Muscle layer of colon (tissue), 2 donors: ENCODE measurements at regions not wholly inside any gene's neighbourhood (a gene's known extent, or its start where the extent isn't known, plus 50 kb on each side); places are given as distances from the start of the nearest gene placed in this dataset.

Source experiments
- H3K27ac ChIP-seq: one replicate; pipeline ENCODE4 v1.7.0; 2013; ENCODE audit warnings: low read depth, mild to moderate bottlenecking, low read length, moderate library complexity
- H3K27me3 ChIP-seq, 2 donors: one replicate each; pipeline ENCODE4 v1.7.0; 2013; ENCODE audit warnings: low read length in 2 of 2, mild to moderate bottlenecking in 2 of 2; ENCODE audit not compliant: insufficient read depth in 2 of 2, control insufficient read depth in 1 of 2
- H3K36me3 ChIP-seq: one replicate; pipeline ENCODE4 v1.7.0; 2013; ENCODE audit warnings: mild to moderate bottlenecking, low read length; ENCODE audit not compliant: insufficient read depth
- H3K4me1 ChIP-seq: one replicate; pipeline ENCODE4 v1.7.0; 2013; ENCODE audit warnings: mild to moderate bottlenecking, low read length; ENCODE audit not compliant: insufficient read depth
- H3K4me3 ChIP-seq, 2 donors: one replicate each; pipeline ENCODE4 v1.7.0; 2013; ENCODE audit warnings: low read length in 2 of 2, low read depth in 1 of 2, mild to moderate bottlenecking in 1 of 2, moderate library complexity in 1 of 2
- H3K9ac ChIP-seq: one replicate; pipeline ENCODE4 v1.7.0; 2013; ENCODE audit warnings: low read length
- H3K9me3 ChIP-seq: one replicate; pipeline ENCODE4 v1.7.0; 2013; ENCODE audit warnings: mild to moderate bottlenecking, low read length
- donor health status: abdominal sarcoma.
- donor health status: Adenocarcinoma of cecum.

GRCh38 chr5:174617285-174617684, 107.1 kb upstream of the MSX2 start:
- Histone ChIP-seq H3K36me3 (no peaks in the 10 kb centered on the region), H3K9me3 (no peaks in the 10 kb centered on the region), H3K4me3 (no peak overlapping the region), H3K4me1 (no peaks in the 10 kb centered on the region), H3K27ac (no peak overlapping the region), H3K27me3 (peaks cover 0 to 4% of the 10 kb centered on the region in 2 donors), H3K9ac (no peak overlapping the region)

GRCh38 chr5:174617910-174618309, 106.5 kb upstream of the MSX2 start:
- no peak overlapping the region for H3K27ac ChIP-seq
- no peaks in the 10 kb centered on the region for H3K4me1 ChIP-seq
- no peaks in the 10 kb centered on the region for H3K36me3 ChIP-seq
- H3K9me3 ChIP-seq: no peaks in the 10 kb centered on the region
- peaks cover 0 to 4% of the 10 kb centered on the region in 2 donors for H3K27me3 ChIP-seq
- H3K4me3 ChIP-seq: no peak overlapping the region
- no peak overlapping the region for H3K9ac ChIP-seq

GRCh38 chr5:174618589-174618988, 105.8 kb upstream of the MSX2 start:
- no peak overlapping the region for H3K4me3 ChIP-seq

DNA sequence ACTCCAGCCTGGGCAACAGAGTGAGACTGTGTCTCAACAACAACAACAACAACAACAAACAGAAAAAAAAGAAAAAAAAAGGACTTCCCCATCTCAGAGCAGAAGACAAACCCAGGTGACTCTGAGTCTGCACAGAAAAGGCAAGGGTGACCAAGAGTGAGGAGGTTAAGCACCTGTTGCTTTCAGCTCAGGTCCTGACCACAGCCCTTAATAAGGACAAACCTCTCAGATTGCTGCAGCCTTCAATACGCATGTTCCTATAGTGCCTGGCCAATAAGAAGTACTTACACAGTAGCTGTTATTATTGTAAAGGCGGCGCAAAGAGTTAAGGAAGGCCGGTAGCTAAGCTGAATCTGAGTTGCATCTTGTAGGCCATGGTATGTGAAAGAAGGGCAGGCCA, 102.3 kb upstream of the MSX2 start:
- Histone ChIP-seq H3K27me3 (peaks cover 0 to 4% of the 10 kb centered on the region in 2 donors), H3K36me3 (no peaks in the 10 kb centered on the region), H3K27ac (no peak overlapping the region), H3K9me3 (no peaks in the 10 kb centered on the region), H3K4me3 (no peak overlapping the region), H3K4me1 (no peaks in the 10 kb centered on the region), H3K9ac (no peak overlapping the region)

More at GRCh38 chr5:174618589-174618988, 105.8 kb upstream of the MSX2 start:
- no peak overlapping the region for H3K27ac ChIP-seq
- no peak overlapping the region for H3K9ac ChIP-seq
- no peaks in the 10 kb centered on the region for H3K4me1 ChIP-seq
- H3K36me3 ChIP-seq: no peaks in the 10 kb centered on the region
- peaks cover 0 to 4% of the 10 kb centered on the region in 2 donors for H3K27me3 ChIP-seq
- no peaks in the 10 kb centered on the region for H3K9me3 ChIP-seq

- Histone ChIP-seq H3K27ac (no peak overlapping the region), H3K4me1 (no peaks in the 10 kb centered on the region), H3K9me3 (no peaks in the 10 kb centered on the region), H3K36me3 (no peaks in the 10 kb centered on the region), H3K27me3 (no peaks in the 10 kb centered on the region), H3K4me3 (no peak overlapping the region), H3K9ac (no peak overlapping the region)
Measured at GRCh38 chr5:174623018-174623417, 101.4 kb upstream of the MSX2 start.

DNA sequence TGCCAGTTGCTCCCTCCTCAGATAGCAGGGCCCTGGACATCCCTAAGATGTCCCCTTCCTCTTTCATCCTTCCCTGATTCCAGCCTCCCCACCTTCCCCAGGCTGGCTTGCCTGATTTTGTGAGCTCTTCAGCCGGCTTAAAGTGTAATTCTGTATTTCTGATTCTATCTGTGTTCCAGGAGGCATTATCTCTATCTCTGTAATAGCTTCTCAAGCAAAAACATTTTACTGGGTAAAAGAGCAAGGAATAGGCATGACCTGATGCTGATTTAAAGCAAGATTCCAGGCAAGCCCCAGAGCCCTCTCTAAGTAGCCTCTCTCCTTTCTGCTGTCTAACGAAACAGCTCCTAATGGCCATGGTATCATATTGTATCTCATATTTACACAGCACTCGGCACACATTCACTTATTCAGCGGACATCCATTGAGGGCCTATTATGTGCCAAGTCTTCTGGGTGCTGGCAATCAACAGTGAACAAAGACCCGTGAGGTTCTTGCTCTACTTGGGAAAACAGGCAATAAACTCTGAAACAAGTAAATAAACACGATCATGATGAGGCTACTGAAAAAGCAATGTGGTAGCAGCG, 100.9 kb upstream of the MSX2 start:
- H3K27me3 ChIP-seq: no peaks in the 10 kb centered on the region
- no peak overlapping the region for H3K27ac ChIP-seq
- H3K4me1 ChIP-seq: no peaks in the 10 kb centered on the region
- H3K36me3 ChIP-seq: no peaks in the 10 kb centered on the region
- H3K4me3 ChIP-seq: no peak overlapping the region
- H3K9ac ChIP-seq: no peak overlapping the region
- H3K9me3 ChIP-seq: no peaks in the 10 kb centered on the region

GRCh38 chr5:174624733-174625522, 99.5 kb upstream of the MSX2 start:
- Histone ChIP-seq H3K27ac (no peak overlapping the region), H3K36me3 (no peaks in the 10 kb centered on the region), H3K9me3 (no peaks in the 10 kb centered on the region), H3K27me3 (no peaks in the 10 kb centered on the region), H3K9ac (no peak overlapping the region), H3K4me3 (no peak overlapping the region), H3K4me1 (no peaks in the 10 kb centered on the region)

GRCh38 chr5:174625591-174626350, 98.6 kb upstream of the MSX2 start:
- Histone ChIP-seq H3K36me3 (no peaks in the 10 kb centered on the region), H3K27me3 (no peaks in the 10 kb centered on the region), H3K4me1 (no peaks in the 10 kb centered on the region), H3K9ac (no peak overlapping the region), H3K4me3 (no peak overlapping the region), H3K27ac (no peak overlapping the region), H3K9me3 (no peaks in the 10 kb centered on the region)

- Histone ChIP-seq H3K27ac (no peak overlapping the region), H3K36me3 (no peaks in the 10 kb centered on the region), H3K9ac (no peak overlapping the region), H3K9me3 (no peaks in the 10 kb centered on the region), H3K27me3 (no peaks in the 10 kb centered on the region), H3K4me3 (no peak overlapping the region), H3K4me1 (no peaks in the 10 kb centered on the region)
Measured at GRCh38 chr5:174626369-174626920, 97.9 kb upstream of the MSX2 start.

DNA sequence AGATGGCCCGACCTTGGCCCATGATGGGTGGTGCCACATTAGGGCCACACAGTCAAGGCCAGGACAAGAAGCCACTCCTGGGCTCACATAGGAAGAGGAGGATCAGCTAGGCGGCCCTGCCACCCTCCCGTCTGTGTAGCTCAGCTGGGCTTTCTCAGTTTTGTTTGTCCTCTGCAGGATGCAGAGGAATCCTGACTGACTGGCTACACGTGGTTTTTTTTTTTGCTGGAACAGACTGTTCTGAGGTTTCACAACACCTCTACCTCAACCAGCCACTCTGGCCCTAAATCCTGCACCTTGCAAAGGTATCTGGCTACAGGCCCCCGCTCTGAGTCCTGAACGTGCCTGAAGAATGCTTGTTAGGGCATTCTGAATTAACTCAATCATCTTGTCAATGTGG, 88.3 kb upstream of the MSX2 start:
- H3K27ac ChIP-seq: no peak overlapping the region
- H3K9me3 ChIP-seq: no peaks in the 10 kb centered on the region
- no peak overlapping the region for H3K4me3 ChIP-seq

DNA sequence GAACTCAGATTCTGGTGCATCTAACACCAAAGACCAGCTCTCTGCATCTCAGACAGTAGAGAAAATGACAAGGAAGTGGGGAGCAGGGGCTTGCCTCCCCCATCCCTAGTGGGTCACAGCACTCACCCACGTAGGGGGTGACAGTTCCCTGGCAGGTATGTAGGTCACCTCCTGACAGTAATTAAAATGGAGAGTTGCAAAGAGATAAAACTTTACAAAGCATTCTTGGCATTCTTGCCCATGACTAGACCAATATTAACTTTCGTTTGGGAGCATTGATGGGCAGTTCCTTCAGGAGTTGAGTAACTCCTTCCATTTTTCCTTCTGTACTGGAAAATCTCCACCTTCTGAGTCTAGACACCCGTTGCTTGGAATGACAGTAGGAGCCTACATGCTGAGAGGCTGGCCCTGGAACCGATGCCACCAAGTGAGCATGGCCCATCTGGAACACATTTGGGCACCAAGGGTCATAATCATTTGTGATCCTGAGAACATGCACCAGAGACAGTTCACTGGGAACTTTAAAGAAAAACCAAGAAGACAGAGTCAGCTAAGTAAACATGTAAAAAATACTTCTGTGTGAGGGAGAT, 81.5 kb upstream of the MSX2 start:
- H3K27ac ChIP-seq: no peak overlapping the region
- H3K4me3 ChIP-seq: no peak overlapping the region
- no peaks in the 10 kb centered on the region for H3K4me1 ChIP-seq
- no peaks in the 10 kb centered on the region for H3K36me3 ChIP-seq
- no peaks in the 10 kb centered on the region for H3K9me3 ChIP-seq
- no peaks in the 10 kb centered on the region for H3K27me3 ChIP-seq
- no peak overlapping the region for H3K9ac ChIP-seq

More for the DNA sequence above, 88.3 kb upstream of the MSX2 start:
- H3K9ac ChIP-seq: no peak overlapping the region
- no peaks in the 10 kb centered on the region for H3K4me1 ChIP-seq
- H3K36me3 ChIP-seq: no peaks in the 10 kb centered on the region
- no peaks in the 10 kb centered on the region for H3K27me3 ChIP-seq
